DND-41 (cell line): ENCODE measurements at regions not wholly inside any gene's neighbourhood (a gene's known extent, or its start where the extent isn't known, plus 50 kb on each side); places are given as distances from the start of the nearest gene placed in this dataset.
"Not testable (repeated sequence)": the region's sequence is repeated elsewhere in the genome, so short reads cannot be mapped to it uniquely, and the experiment has no call there.

Experiments
- ATAC-seq: fragments of 200-7000 bp; cut with Tn5 transposase; 3 replicates; pipeline ENCODE4 v1.9.1; 2021; ENCODE audit warnings: low read depth; ENCODE audit not compliant: insufficient read depth
- DNase-seq: peaks from one replicate; pipeline ENCODE4 v3.0.0-alpha.2; 2020
- H2AFZ ChIP-seq: 2 replicates; pipeline ENCODE4 v1.6.0; 2012; ENCODE audit warnings: low read depth, low read length
- H3K27ac ChIP-seq: 2 replicates; pipeline ENCODE4 v1.5.1; 2012; ENCODE audit warnings: low read length, inconsistent platforms
- H3K27me3 ChIP-seq: fragments of 200-600 bp; sonication (generic); 2 replicates; pipeline ENCODE4 v1.6.0; 2012; ENCODE audit warnings: low read length, mild to moderate bottlenecking, inconsistent platforms; ENCODE audit not compliant: insufficient read depth, poor library complexity
- H3K36me3 ChIP-seq: 2 replicates; pipeline ENCODE4 v1.5.1; 2012; ENCODE audit warnings: low read length, inconsistent platforms; ENCODE audit not compliant: insufficient read depth
- H3K4me1 ChIP-seq: 2 replicates; pipeline ENCODE4 v1.5.1; 2012; ENCODE audit warnings: mild to moderate bottlenecking, low read length; ENCODE audit not compliant: insufficient read depth
- H3K4me2 ChIP-seq: 2 replicates; pipeline ENCODE4 v1.6.0; 2012; ENCODE audit warnings: mild to moderate bottlenecking, moderate library complexity, low read length, inconsistent platforms; ENCODE audit not compliant: insufficient read depth
- H3K4me3 ChIP-seq, 2 experiments: fragments of 200-600 bp in 1 of 2; shearing (Covaris generic) in 1 of 2; 2 replicates each; pipeline ENCODE4 v1.5.1; 2012 to 2016; ENCODE audit warnings: inconsistent platforms in 2 of 2, low read length in 2 of 2, mild to moderate bottlenecking in 2 of 2, low read depth in 1 of 2, moderate library complexity in 1 of 2
- H3K79me2 ChIP-seq: 2 replicates; pipeline ENCODE4 v1.6.0; 2012; ENCODE audit warnings: low read length, inconsistent platforms; ENCODE audit not compliant: insufficient read depth
- H3K9ac ChIP-seq: 2 replicates; pipeline ENCODE4 v1.6.0; 2012; ENCODE audit warnings: low read depth, mild to moderate bottlenecking, inconsistent platforms, low read length, moderate library complexity
- H3K9me3 ChIP-seq: 2 replicates; pipeline ENCODE4 v1.5.1; 2012; ENCODE audit warnings: low read length, moderate library complexity, mild to moderate bottlenecking, inconsistent platforms; ENCODE audit not compliant: insufficient read depth, severe bottlenecking
- H4K20me1 ChIP-seq: 2 replicates; pipeline ENCODE4 v1.6.0; 2012; ENCODE audit warnings: low read length; ENCODE audit not compliant: insufficient read depth
- EZH2 ChIP-seq: IDR thresholded peaks from 3 replicates; pipeline ENCODE4 v1.6.1; 2012; ENCODE audit warnings: borderline replicate concordance, low read depth, mild to moderate bottlenecking, moderate library complexity, low read length, inconsistent platforms; ENCODE audit not compliant: severe bottlenecking
- TF ChIP-seq, protein P1 (sequence below): IDR thresholded peaks from 2 replicates; pipeline ENCODE4 v1.5.1; 2012; ENCODE audit warnings: borderline replicate concordance, low read length, moderate library complexity, mild to moderate bottlenecking; ENCODE audit not compliant: poor library complexity, severe bottlenecking; ENCODE audit errors: extremely low read depth

DNA sequence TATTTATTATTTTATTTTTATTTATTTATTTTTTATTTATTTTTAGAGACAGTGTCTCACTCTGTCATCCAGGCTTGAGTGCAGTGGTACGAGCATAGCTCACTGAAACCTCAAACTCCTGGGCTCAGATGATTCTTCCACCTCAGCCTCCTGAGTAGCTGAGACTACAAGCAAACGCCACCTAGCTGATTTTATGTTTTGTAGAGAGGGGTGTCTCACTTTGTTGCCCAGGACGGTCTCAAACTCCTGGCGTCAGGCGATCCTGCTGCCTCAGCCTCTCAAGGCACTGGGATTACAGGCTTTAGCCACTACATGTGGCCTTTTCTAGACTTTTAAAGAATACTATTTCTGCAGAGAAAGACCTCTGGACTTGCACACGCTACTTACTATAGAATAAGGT, 61.3 kb upstream of the C1orf53 start:
- ATAC-seq = no peak
- TF ChIP-seq, protein P1, sequence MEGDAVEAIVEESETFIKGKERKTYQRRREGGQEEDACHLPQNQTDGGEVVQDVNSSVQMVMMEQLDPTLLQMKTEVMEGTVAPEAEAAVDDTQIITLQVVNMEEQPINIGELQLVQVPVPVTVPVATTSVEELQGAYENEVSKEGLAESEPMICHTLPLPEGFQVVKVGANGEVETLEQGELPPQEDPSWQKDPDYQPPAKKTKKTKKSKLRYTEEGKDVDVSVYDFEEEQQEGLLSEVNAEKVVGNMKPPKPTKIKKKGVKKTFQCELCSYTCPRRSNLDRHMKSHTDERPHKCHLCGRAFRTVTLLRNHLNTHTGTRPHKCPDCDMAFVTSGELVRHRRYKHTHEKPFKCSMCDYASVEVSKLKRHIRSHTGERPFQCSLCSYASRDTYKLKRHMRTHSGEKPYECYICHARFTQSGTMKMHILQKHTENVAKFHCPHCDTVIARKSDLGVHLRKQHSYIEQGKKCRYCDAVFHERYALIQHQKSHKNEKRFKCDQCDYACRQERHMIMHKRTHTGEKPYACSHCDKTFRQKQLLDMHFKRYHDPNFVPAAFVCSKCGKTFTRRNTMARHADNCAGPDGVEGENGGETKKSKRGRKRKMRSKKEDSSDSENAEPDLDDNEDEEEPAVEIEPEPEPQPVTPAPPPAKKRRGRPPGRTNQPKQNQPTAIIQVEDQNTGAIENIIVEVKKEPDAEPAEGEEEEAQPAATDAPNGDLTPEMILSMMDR = no peak
- no peak for TF ChIP-seq EZH2
- Histone ChIP-seq H3K27ac (no peak overlapping the region), H3K27me3 (no peaks in the 10 kb centered on the region), H3K4me1 (no peaks in the 10 kb centered on the region), H3K4me3 (no peak overlapping the region), H3K4me2 (no peak overlapping the region), H3K9me3 (no peaks in the 10 kb centered on the region), H3K36me3 (no peaks in the 10 kb centered on the region), H2AFZ (no peak overlapping the region), H3K9ac (no peak overlapping the region), H4K20me1 (no peaks in the 10 kb centered on the region), H3K79me2 (no peaks in the 10 kb centered on the region)
- no peak for DNase-seq

- not testable (repeated sequence) for H3K9me3 ChIP-seq, H3K4me2 ChIP-seq, H4K20me1 ChIP-seq, H3K27me3 ChIP-seq, H3K4me1 ChIP-seq, H3K4me3 ChIP-seq, H3K27ac ChIP-seq, H3K79me2 ChIP-seq, H3K9ac ChIP-seq, DNase-seq, ATAC-seq, H3K36me3 ChIP-seq, H2AFZ ChIP-seq
Measured at GRCh38 chr1:197839786-197840185, 62.6 kb upstream of the C1orf53 start.

GRCh38 chr1:197838836-197839235, 63.6 kb upstream of the DENND1B start:
- Histone ChIP-seq H3K9me3 (no peaks in the 10 kb centered on the region), H4K20me1 (no peaks in the 10 kb centered on the region), H3K27me3 (no peaks in the 10 kb centered on the region), H3K4me3 (no peak overlapping the region), H2AFZ (0 out of 2 replicates have a peak overlapping the region, but pooled peaks have one; percentile 34), H3K27ac (no peak overlapping the region), H3K4me2 (no peak overlapping the region), H3K9ac (no peak overlapping the region), H3K79me2 (no peaks in the 10 kb centered on the region), H3K4me1 (no peaks in the 10 kb centered on the region), H3K36me3 (no peaks in the 10 kb centered on the region)
- ATAC-seq (no peak), DNase-seq (no peak)
- TF ChIP-seq, protein P1 = no peak

GRCh38 chr1:197837911-197838310, 62.6 kb upstream of the DENND1B start:
- H3K36me3 ChIP-seq = no peaks in the 10 kb centered on the region
- DNase-seq = no peak
- no peak for TF ChIP-seq EZH2
- TF ChIP-seq, protein P1 = no peak
- H3K4me1 ChIP-seq = no peaks in the 10 kb centered on the region
- no peak overlapping the region for H3K9ac ChIP-seq
- H3K27ac ChIP-seq = no peak overlapping the region
- H4K20me1 ChIP-seq = no peaks in the 10 kb centered on the region
- ATAC-seq = no peak
- no peaks in the 10 kb centered on the region for H3K27me3 ChIP-seq
- H3K9me3 ChIP-seq = no peaks in the 10 kb centered on the region
- no peak overlapping the region for H3K4me2 ChIP-seq
- no peak overlapping the region for H3K4me3 ChIP-seq
- no peak overlapping the region for H2AFZ ChIP-seq
- H3K79me2 ChIP-seq = no peaks in the 10 kb centered on the region

- not testable (repeated sequence) for H3K9me3 ChIP-seq, H3K4me1 ChIP-seq, H3K4me2 ChIP-seq, ATAC-seq, H3K36me3 ChIP-seq, H3K4me3 ChIP-seq, DNase-seq, H3K9ac ChIP-seq, H4K20me1 ChIP-seq, H2AFZ ChIP-seq, H3K27ac ChIP-seq, H3K27me3 ChIP-seq, H3K79me2 ChIP-seq
Measured at GRCh38 chr1:197836356-197836755, 61.1 kb upstream of the DENND1B start.

DNA sequence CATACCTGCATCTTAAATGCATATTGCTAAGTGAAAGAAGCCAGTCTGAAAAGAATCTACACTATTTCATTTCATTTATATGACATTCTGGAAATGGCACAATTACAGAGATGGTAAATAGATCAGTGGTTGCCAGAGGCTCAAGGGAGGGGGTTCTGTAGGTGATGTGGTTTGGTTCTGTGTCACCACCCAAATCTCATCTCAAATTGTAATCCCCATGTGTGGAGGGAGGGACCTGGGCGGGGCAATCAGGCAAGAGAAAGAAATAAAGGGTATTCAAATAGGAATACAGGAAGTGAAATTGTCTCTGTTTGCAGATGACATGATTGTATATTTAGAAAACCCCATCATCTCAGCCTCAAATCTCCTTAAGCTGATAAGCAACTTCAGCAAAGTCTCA, 53.7 kb upstream of the DENND1B start:
- not testable (repeated sequence) for H3K27me3 ChIP-seq, H2AFZ ChIP-seq, ATAC-seq, H3K9me3 ChIP-seq, DNase-seq, H3K9ac ChIP-seq, H3K4me2 ChIP-seq, H3K4me1 ChIP-seq, H4K20me1 ChIP-seq, H3K27ac ChIP-seq, H3K79me2 ChIP-seq, H3K36me3 ChIP-seq, H3K4me3 ChIP-seq
